GM23338 (cell line): ENCODE measurements at regions not wholly inside any gene's neighbourhood (a gene's known extent, or its start where the extent isn't known, plus 50 kb on each side); places are given as distances from the start of the nearest gene placed in this dataset.

Experiments
- CREB1 ChIP-seq: fragments of 250-450 bp; sonication (Bioruptor Pico); IDR thresholded peaks from 2 replicates; pipeline ENCODE4 v1.5.0; 2020; ENCODE audit warnings: low read depth, mild to moderate bottlenecking, moderate library complexity
- CTCF ChIP-seq, 2 experiments: fragments of 200-600 bp in 1 of 2; sonication (generic) in 1 of 2; conservative IDR thresholded peaks; 2 replicates each; pipeline versions ENCODE4 v1.5.1 to v1.6.1; 2016 to 2017; ENCODE audit warnings: antibody characterized with exemption in 2 of 2, low read depth in 2 of 2, mild to moderate bottlenecking in 2 of 2, moderate library complexity in 1 of 2
- ETS1 ChIP-seq: IDR thresholded peaks from 2 replicates; pipeline ENCODE4 v1.6.1; 2016; ENCODE audit warnings: antibody characterized with exemption
- EZH2 ChIP-seq: fragments of 200-600 bp; sonication (generic); IDR thresholded peaks from one replicate; pipeline ENCODE4 v1.8.0; 2017; ENCODE audit warnings: antibody characterized with exemption, mild to moderate bottlenecking, low read depth; ENCODE audit not compliant: unreplicated experiment
- EZH2phosphoT487 ChIP-seq: fragments of 200-600 bp; sonication (generic); IDR thresholded peaks from one replicate; pipeline ENCODE4 v1.8.1; 2018; ENCODE audit warnings: antibody characterized with exemption; ENCODE audit not compliant: unreplicated experiment
- JUNB ChIP-seq: IDR thresholded peaks from one replicate; pipeline ENCODE4 v1.6.1; 2016; ENCODE audit warnings: antibody characterized with exemption; ENCODE audit not compliant: unreplicated experiment
- NANOG ChIP-seq: IDR thresholded peaks from 2 replicates; pipeline ENCODE4 v1.6.1; 2016; ENCODE audit warnings: antibody characterized with exemption, borderline replicate concordance
- POLR2AphosphoS5 ChIP-seq: IDR thresholded peaks from 2 replicates; pipeline ENCODE4 v1.6.1; 2016; ENCODE audit warnings: antibody characterized with exemption, low read depth
- REST ChIP-seq: IDR thresholded peaks from one replicate; pipeline ENCODE4 v1.6.1; 2018; ENCODE audit warnings: antibody characterized with exemption; ENCODE audit not compliant: unreplicated experiment
- STAT1 ChIP-seq: IDR thresholded peaks from one replicate; pipeline ENCODE4 v1.6.1; 2016; ENCODE audit warnings: antibody characterized with exemption; ENCODE audit not compliant: unreplicated experiment
- ZNF114 ChIP-seq: fragments of 250-450 bp; sonication (Bioruptor Pico); IDR thresholded peaks from 2 replicates; pipeline ENCODE4 v1.5.0; 2020; ENCODE audit warnings: mild to moderate bottlenecking, moderate library complexity
- ZNF331 ChIP-seq: fragments of 250-450 bp; sonication (Bioruptor Pico); IDR thresholded peaks from 2 replicates; pipeline ENCODE4 v1.5.0; 2020; ENCODE audit warnings: low read depth, mild to moderate bottlenecking, moderate library complexity
- ZNF462 ChIP-seq: fragments of 250-450 bp; sonication (Bioruptor Pico); IDR thresholded peaks from 2 replicates; pipeline ENCODE4 v1.5.0; 2020; ENCODE audit warnings: mild to moderate bottlenecking, moderate library complexity

- TF ChIP-seq REST: no peak
- no peak for TF ChIP-seq EZH2phosphoT487
- TF ChIP-seq CTCF (conservative IDR thresholded peaks at IDR 0.05; ENCODE audit: low read depth in 2 of 2): no peak
- TF ChIP-seq CREB1 (CRISPR knock-in tag): no peak
- no peak for TF ChIP-seq EZH2
- TF ChIP-seq POLR2AphosphoS5: no peak
- no peak for TF ChIP-seq ZNF114
- TF ChIP-seq JUNB: no peak
- no peak for TF ChIP-seq NANOG
- no peak for TF ChIP-seq ZNF462
- TF ChIP-seq ETS1: no peak
- no peak for TF ChIP-seq STAT1
- TF ChIP-seq ZNF331 (CRISPR knock-in tag): no peak
Observed at GRCh38 chr1:216896146-216896545, 172.9 kb upstream of the ESRRG start.
